Calu3 (cell line): ENCODE measurements at regions not wholly inside any gene's neighbourhood (a gene's known extent, or its start where the extent isn't known, plus 50 kb on each side); places are given as distances from the start of the nearest gene placed in this dataset.

Experiments
- BruUV-seq: library from RNA; stranded (reverse); fragments of 400-500 nt; replicated peaks from 2 replicates; lab custom pipeline; 2021; lab: Mats Ljungman, UMichigan
- CTCF ChIA-PET: fragments of 300-600 bp; sonication (Branson Sonifier 250); formaldehyde crosslinking; loops from one replicate; lab custom pipeline; 2022; ENCODE audit warnings: antibody characterized with exemption; lab: Charles Lee
- DNase-seq: peaks from one replicate; pipeline ENCODE4 v3.0.0; 2022
- H3K27ac Mint-ChIP-seq: one replicate; pipeline ENCODE4 v1.8.0; 2022; ENCODE audit warnings: mixed read lengths; ENCODE audit not compliant: unreplicated experiment
- H3K27me3 Mint-ChIP-seq: one replicate; pipeline ENCODE4 v1.8.0; 2022; ENCODE audit warnings: mixed read lengths; ENCODE audit not compliant: unreplicated experiment
- H3K36me3 Mint-ChIP-seq: one replicate; pipeline ENCODE4 v1.8.0; 2022; ENCODE audit warnings: mild to moderate bottlenecking, moderate library complexity, mixed read lengths; ENCODE audit not compliant: insufficient read depth, unreplicated experiment
- H3K4me1 Mint-ChIP-seq: one replicate; pipeline ENCODE4 v1.8.0; 2022; ENCODE audit warnings: mild to moderate bottlenecking, low read depth, mixed read lengths; ENCODE audit not compliant: unreplicated experiment
- H3K4me3 Mint-ChIP-seq: one replicate; pipeline ENCODE4 v1.8.0; 2022; ENCODE audit warnings: mild to moderate bottlenecking, low read depth, moderate library complexity, mixed read lengths; ENCODE audit not compliant: unreplicated experiment
- H3K9me3 Mint-ChIP-seq: one replicate; pipeline ENCODE4 v1.8.0; 2022; ENCODE audit warnings: low read depth, mixed read lengths; ENCODE audit not compliant: unreplicated experiment
- intact Hi-C: fragments of 100-400 bp; cut with micrococcal nuclease; formaldehyde crosslinking; loops from one replicate; pipeline ENCODE4 v1.10.0; 2022; ENCODE audit not compliant: unreplicated experiment
- TF ChIP-seq, protein P1 (sequence below): fragments of 200-600 bp; IDR thresholded peaks from one replicate; pipeline ENCODE4 v1.8.0; 2022; ENCODE audit warnings: antibody characterized with exemption; ENCODE audit not compliant: unreplicated experiment

DNA sequence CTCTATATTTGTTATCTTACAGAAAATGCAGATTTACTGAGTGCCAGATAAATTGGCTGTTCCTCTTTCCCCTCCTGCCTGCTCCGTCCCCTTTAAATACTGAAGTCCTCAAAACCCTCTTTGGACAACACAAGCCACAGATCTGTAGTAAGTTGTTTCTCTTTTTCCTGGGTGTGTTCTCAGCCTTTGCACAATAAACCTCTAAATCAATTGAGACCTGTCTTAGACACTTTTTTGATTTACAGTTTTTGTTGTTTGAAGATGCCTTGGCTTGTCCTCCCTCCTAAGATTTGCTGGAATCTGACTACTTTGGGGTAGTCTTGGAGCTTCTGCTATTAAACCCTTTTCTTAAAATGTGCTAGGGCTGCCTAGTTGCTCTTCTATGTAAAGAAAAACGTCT lies 60.9 kb upstream of the EIF2S2 start:
- no TSS peak for BruUV-seq
- Mint-ChIP-seq H3K9me3 (no peaks in the 10 kb centered on the region), H3K27ac (no peak overlapping the region), H3K4me3 (no peak overlapping the region), H3K4me1 (peaks cover 14% of the 10 kb centered on the region), H3K36me3 (no peaks in the 10 kb centered on the region), H3K27me3 (no peaks in the 10 kb centered on the region)
- DNase-seq: no peak
- TF ChIP-seq, protein P1, sequence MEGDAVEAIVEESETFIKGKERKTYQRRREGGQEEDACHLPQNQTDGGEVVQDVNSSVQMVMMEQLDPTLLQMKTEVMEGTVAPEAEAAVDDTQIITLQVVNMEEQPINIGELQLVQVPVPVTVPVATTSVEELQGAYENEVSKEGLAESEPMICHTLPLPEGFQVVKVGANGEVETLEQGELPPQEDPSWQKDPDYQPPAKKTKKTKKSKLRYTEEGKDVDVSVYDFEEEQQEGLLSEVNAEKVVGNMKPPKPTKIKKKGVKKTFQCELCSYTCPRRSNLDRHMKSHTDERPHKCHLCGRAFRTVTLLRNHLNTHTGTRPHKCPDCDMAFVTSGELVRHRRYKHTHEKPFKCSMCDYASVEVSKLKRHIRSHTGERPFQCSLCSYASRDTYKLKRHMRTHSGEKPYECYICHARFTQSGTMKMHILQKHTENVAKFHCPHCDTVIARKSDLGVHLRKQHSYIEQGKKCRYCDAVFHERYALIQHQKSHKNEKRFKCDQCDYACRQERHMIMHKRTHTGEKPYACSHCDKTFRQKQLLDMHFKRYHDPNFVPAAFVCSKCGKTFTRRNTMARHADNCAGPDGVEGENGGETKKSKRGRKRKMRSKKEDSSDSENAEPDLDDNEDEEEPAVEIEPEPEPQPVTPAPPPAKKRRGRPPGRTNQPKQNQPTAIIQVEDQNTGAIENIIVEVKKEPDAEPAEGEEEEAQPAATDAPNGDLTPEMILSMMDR: no peak
- intact Hi-C loops: no loop called here
- CTCF ChIA-PET: no interaction called here

- no peaks in the 10 kb centered on the region for H3K9me3 Mint-ChIP-seq
- BruUV-seq: no TSS peak
- H3K36me3 Mint-ChIP-seq: no peaks in the 10 kb centered on the region
- intact Hi-C loops: no loop called here
- H3K4me1 Mint-ChIP-seq: peaks cover 18% of the 10 kb centered on the region
- H3K4me3 Mint-ChIP-seq: no peak overlapping the region
- TF ChIP-seq, protein P1: no peak
- DNase-seq: no peak
- no peaks in the 10 kb centered on the region for H3K27me3 Mint-ChIP-seq
- H3K27ac Mint-ChIP-seq: no peak overlapping the region
- CTCF ChIA-PET: interaction anchor here (0.6 to 1.0 kb wide), 3 partner anchors 11 to 158 kb away, joined by 3 read pairs; no protein-coding TSS in a partner anchor
Measured at GRCh38 chr20:34175079-34175478, 63.0 kb upstream of the EIF2S2 start.

DNA sequence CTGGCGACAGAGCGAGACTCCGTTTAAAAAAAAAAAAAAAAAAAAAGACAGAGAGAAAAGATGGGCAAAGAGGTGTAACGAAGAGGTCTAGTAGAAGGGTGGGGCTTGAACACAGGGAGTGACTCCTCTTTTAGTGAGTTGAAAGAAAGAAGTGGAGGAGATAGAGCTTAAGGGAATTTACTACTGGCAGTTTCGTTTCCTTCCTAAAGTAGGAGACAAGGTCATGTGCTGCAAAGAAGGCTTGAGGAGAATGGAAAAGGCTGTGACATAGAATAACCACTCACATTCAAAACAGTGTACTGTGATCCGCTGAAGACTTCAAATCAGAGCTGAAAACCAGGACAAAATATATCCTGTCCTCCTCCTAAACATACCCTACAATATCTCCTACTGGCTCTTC lies 63.8 kb upstream of the EIF2S2 start:
- CTCF ChIA-PET: interaction anchor here (1.0 kb wide), 1 partner anchor 10 kb away, joined by 3 read pairs; no protein-coding TSS in a partner anchor
- Mint-ChIP-seq H3K36me3 (no peaks in the 10 kb centered on the region), H3K4me1 (peaks cover 18% of the 10 kb centered on the region), H3K4me3 (no peak overlapping the region), H3K9me3 (no peaks in the 10 kb centered on the region), H3K27me3 (no peaks in the 10 kb centered on the region), H3K27ac (no peak overlapping the region)
- BruUV-seq: no TSS peak
- intact Hi-C loops: no loop called here
- TF ChIP-seq, protein P1: no peak
- no peak for DNase-seq

DNA sequence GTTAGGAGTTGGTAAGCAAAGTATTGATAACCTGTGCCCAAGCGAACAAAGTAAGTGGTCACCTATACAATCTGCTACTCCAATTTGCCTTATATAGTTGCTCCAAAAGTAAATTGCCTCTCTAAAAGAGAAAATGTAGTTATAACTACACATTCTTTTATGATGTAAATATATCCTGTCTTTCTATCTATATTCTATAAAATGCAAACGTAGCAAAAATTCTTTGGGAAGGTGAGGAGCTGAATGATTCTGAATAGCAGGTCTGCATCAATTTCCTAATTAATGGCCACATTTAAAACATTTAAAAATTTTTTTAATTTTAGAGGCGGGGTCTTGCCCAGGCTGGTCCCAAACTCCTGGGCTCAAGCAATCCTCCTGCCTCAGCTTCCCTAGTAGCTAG lies 64.2 kb upstream of the ASIP start:
- TF ChIP-seq, protein P1: no peak
- no peaks in the 10 kb centered on the region for H3K27me3 Mint-ChIP-seq
- no peaks in the 10 kb centered on the region for H3K9me3 Mint-ChIP-seq
- H3K4me1 Mint-ChIP-seq: peaks cover 26% of the 10 kb centered on the region
- intact Hi-C loops: no loop called here
- no peak overlapping the region for H3K27ac Mint-ChIP-seq
- CTCF ChIA-PET: interaction anchor here (1.3 kb wide), 1 partner anchor 13 kb away, joined by 5 read pairs; no protein-coding TSS in a partner anchor
- no peak for DNase-seq
- BruUV-seq: no TSS peak
- H3K36me3 Mint-ChIP-seq: no peaks in the 10 kb centered on the region
- no peak overlapping the region for H3K4me3 Mint-ChIP-seq
